ENCODE measurements at regions not wholly inside any gene's neighbourhood (a gene's known extent, or its start where the extent isn't known, plus 50 kb on each side); places are given as distances from the start of the nearest gene placed in this dataset.

DNA sequence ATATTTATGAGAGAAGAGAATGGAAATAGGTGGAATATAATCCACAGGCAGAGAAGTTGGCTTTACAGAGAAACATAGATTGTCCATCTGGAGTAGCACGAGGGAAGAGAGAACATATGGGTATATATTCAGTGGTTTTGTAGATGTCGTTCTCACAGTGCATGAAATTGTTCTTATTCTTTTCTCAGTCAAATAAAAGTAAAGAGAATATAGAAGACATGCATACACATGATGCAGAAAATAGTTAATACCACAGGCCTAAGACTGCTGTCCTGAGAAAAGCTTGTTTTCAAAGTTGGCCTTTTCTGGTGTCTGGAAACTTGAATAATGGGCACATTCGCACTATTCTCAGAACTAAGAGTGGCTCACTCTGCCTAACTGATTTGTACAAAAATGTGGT lies 378.1 kb downstream of the GABRG1 start:
- DNase-seq (ENCODE audit: extremely low spot score, unreplicated experiment), result no peak
- Mint-ChIP-seq H3K9me3 (ENCODE audit: unreplicated experiment) (peaks cover 15% of the 10 kb centered on the region), H3K27me3 (ENCODE audit: unreplicated experiment) (no peaks in the 10 kb centered on the region), H3K4me1 (ENCODE audit: unreplicated experiment) (no peaks in the 10 kb centered on the region), H3K36me3 (ENCODE audit: unreplicated experiment) (no peaks in the 10 kb centered on the region), H3K4me3 (ENCODE audit: unreplicated experiment) (no peak overlapping the region), H3K27ac (ENCODE audit: unreplicated experiment) (no peak overlapping the region)
- TF ChIP-seq, protein P1, sequence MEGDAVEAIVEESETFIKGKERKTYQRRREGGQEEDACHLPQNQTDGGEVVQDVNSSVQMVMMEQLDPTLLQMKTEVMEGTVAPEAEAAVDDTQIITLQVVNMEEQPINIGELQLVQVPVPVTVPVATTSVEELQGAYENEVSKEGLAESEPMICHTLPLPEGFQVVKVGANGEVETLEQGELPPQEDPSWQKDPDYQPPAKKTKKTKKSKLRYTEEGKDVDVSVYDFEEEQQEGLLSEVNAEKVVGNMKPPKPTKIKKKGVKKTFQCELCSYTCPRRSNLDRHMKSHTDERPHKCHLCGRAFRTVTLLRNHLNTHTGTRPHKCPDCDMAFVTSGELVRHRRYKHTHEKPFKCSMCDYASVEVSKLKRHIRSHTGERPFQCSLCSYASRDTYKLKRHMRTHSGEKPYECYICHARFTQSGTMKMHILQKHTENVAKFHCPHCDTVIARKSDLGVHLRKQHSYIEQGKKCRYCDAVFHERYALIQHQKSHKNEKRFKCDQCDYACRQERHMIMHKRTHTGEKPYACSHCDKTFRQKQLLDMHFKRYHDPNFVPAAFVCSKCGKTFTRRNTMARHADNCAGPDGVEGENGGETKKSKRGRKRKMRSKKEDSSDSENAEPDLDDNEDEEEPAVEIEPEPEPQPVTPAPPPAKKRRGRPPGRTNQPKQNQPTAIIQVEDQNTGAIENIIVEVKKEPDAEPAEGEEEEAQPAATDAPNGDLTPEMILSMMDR (IDR thresholded peaks at IDR 0.05), result no peak

DNA sequence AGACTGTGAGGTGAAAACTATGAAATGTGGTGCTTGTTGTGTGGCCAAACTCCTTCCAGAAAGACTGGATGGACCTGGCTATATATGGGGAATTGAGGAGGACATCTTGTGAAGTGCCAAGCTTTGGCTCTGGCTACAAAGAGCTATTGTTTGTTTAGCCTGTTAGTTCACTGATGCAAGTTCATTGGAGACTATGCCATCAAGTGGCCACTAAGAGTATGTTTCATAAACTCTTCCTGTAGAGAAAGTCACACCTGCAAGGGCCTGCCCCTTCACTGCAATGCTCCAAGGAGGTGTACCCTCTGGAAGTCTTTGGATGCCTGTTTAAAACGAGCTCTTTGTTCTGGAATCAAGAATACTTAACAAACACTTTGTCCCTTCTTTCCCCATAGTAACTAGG lies 382.0 kb downstream of the GABRG1 start:
- Mint-ChIP-seq H3K27me3 (ENCODE audit: unreplicated experiment) (no peaks in the 10 kb centered on the region), H3K9me3 (ENCODE audit: unreplicated experiment) (peaks cover 32% of the 10 kb centered on the region), H3K27ac (ENCODE audit: unreplicated experiment) (no peak overlapping the region), H3K36me3 (ENCODE audit: unreplicated experiment) (no peaks in the 10 kb centered on the region), H3K4me3 (ENCODE audit: unreplicated experiment) (no peak overlapping the region), H3K4me1 (ENCODE audit: unreplicated experiment) (no peaks in the 10 kb centered on the region)
- no peak for DNase-seq (ENCODE audit: extremely low spot score, unreplicated experiment)
- TF ChIP-seq, protein P1 (IDR thresholded peaks at IDR 0.05), result no peak

- TF ChIP-seq, protein P1 (IDR thresholded peaks at IDR 0.05), result no peak
- no peaks in the 10 kb centered on the region for H3K4me1 Mint-ChIP-seq (ENCODE audit: unreplicated experiment)
- no peak overlapping the region for H3K4me3 Mint-ChIP-seq (ENCODE audit: unreplicated experiment)
- H3K9me3 Mint-ChIP-seq (ENCODE audit: unreplicated experiment), result peaks cover 7% of the 10 kb centered on the region
- DNase-seq (ENCODE audit: extremely low spot score, unreplicated experiment), result no peak
- H3K27me3 Mint-ChIP-seq (ENCODE audit: unreplicated experiment), result no peaks in the 10 kb centered on the region
- H3K27ac Mint-ChIP-seq (ENCODE audit: unreplicated experiment), result no peak overlapping the region
- H3K36me3 Mint-ChIP-seq (ENCODE audit: unreplicated experiment), result no peaks in the 10 kb centered on the region
These were observed 391.7 kb downstream of the GABRG1 start for GRCh38 chr4:45732161-45732560.

GRCh38 chr4:45716093-45716492 lies 407.8 kb downstream of the GABRG1 start:
- DNase-seq (ENCODE audit: extremely low spot score, unreplicated experiment), result no peak
- TF ChIP-seq, protein P1 (IDR thresholded peaks at IDR 0.05), result no peak
- Mint-ChIP-seq H3K27ac (ENCODE audit: unreplicated experiment) (no peak overlapping the region), H3K9me3 (ENCODE audit: unreplicated experiment) (peaks cover 33% of the 10 kb centered on the region), H3K27me3 (ENCODE audit: unreplicated experiment) (no peaks in the 10 kb centered on the region), H3K4me1 (ENCODE audit: unreplicated experiment) (no peaks in the 10 kb centered on the region), H3K36me3 (ENCODE audit: unreplicated experiment) (no peaks in the 10 kb centered on the region), H3K4me3 (ENCODE audit: unreplicated experiment) (no peak overlapping the region)

DNA sequence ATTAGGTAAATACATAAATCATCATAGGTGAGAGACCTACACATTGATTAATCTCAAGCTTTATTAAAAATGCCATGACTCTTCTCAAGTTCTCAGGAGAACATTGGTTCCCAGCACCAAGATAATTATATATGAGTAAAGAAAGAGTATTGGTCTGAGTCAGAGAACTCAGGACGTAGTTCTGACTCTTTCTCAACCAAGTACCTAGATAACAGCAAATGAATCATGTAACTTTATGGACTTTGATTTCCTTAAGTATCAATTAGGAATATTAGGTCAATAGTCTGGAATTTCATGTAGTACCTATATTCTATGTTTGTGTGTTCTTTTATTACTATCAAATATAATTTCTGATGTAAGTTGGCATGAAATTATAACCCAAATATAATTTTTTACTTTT lies 409.9 kb downstream of the GABRG1 start:
- no peak overlapping the region for H3K27ac Mint-ChIP-seq (ENCODE audit: unreplicated experiment)
- TF ChIP-seq, protein P1 (IDR thresholded peaks at IDR 0.05), result no peak

More for the DNA sequence above, 409.9 kb downstream of the GABRG1 start:
- Mint-ChIP-seq H3K36me3 (ENCODE audit: unreplicated experiment) (no peaks in the 10 kb centered on the region), H3K4me3 (ENCODE audit: unreplicated experiment) (no peak overlapping the region), H3K4me1 (ENCODE audit: unreplicated experiment) (no peaks in the 10 kb centered on the region), H3K9me3 (ENCODE audit: unreplicated experiment) (peaks cover 18% of the 10 kb centered on the region), H3K27me3 (ENCODE audit: unreplicated experiment) (no peaks in the 10 kb centered on the region)
- no peak for DNase-seq (ENCODE audit: extremely low spot score, unreplicated experiment)

Data from osteocyte (in vitro differentiated cells).